Ovary (tissue), 3 donors: ENCODE measurements at regions not wholly inside any gene's neighbourhood (a gene's known extent, or its start where the extent isn't known, plus 50 kb on each side); places are given as distances from the start of the nearest gene placed in this dataset.

Source experiments
- CTCF ChIP-seq, 3 donors: fragments of 450-650 bp in 2 of 3; fragments of 200-600 bp in 1 of 3; IDR thresholded peaks; one replicate each; pipeline versions ENCODE4 v1.5.1 to v1.8.0; 2016 to 2022; ENCODE audit warnings: antibody characterized with exemption in 3 of 3, mild to moderate bottlenecking in 1 of 3
- EP300 ChIP-seq: sonication (generic); formaldehyde crosslinking; IDR thresholded peaks from one replicate; pipeline ENCODE4 v1.6.1; 2017; ENCODE audit warnings: antibody characterized with exemption
- POLR2A ChIP-seq: fragments of 450-650 bp; IDR thresholded peaks from one replicate; pipeline ENCODE4 v1.6.1; 2017; ENCODE audit warnings: antibody characterized with exemption, mild to moderate bottlenecking, moderate library complexity
- donor health status: DM: no; HTN: no; CAD: no.

GRCh38 chr12:124157406-124157805, 137.5 kb upstream of the RFLNA start:
- TF ChIP-seq CTCF (IDR thresholded peaks at IDR 0.05) (no peak), POLR2A (no peak), EP300 (no peak)
